Mesodermal cell (in vitro differentiated cells): ENCODE measurements at regions not wholly inside any gene's neighbourhood (a gene's known extent, or its start where the extent isn't known, plus 50 kb on each side); places are given as distances from the start of the nearest gene placed in this dataset.
A peak's percentile ranks its signal among the peaks of the same experiment; 100 is the strongest.

Experiments used
- H3K27ac ChIP-seq: 2 replicates; pipeline ENCODE4 v1.7.0; 2013; ENCODE audit warnings: mild to moderate bottlenecking, low read depth, low read length, moderate library complexity; ENCODE audit not compliant: severe bottlenecking
- H3K36me3 ChIP-seq: 2 replicates; pipeline ENCODE4 v1.7.1; 2013; ENCODE audit warnings: mild to moderate bottlenecking, low read length, moderate library complexity; ENCODE audit not compliant: control insufficient read depth, insufficient read depth
- H3K4me1 ChIP-seq: one replicate; pipeline ENCODE4 v1.7.1; 2013; ENCODE audit warnings: mild to moderate bottlenecking, low read length; ENCODE audit not compliant: insufficient read depth, control insufficient read depth, poor library complexity, severe bottlenecking
- H3K4me3 ChIP-seq: 2 replicates; pipeline ENCODE4 v1.7.0; 2013; ENCODE audit warnings: low read length, control low read depth, mild to moderate bottlenecking; ENCODE audit not compliant: insufficient read depth, poor library complexity, severe bottlenecking; ENCODE audit errors: extremely low read depth
- H3K9me3 ChIP-seq: 2 replicates; pipeline ENCODE4 v1.7.1; 2013; ENCODE audit warnings: mild to moderate bottlenecking, low read length, moderate library complexity; ENCODE audit not compliant: control insufficient read depth
- WGBS, 2 experiments: methylation state at CpG; one replicate each; pipeline ENCODE4 v1.1.5; 2013; ENCODE audit warnings: missing lambda C conversion rate in 2 of 2; ENCODE audit not compliant: insufficient coverage in 2 of 2; 5-methylcytosine and 5-hydroxymethylcytosine counted together

DNA sequence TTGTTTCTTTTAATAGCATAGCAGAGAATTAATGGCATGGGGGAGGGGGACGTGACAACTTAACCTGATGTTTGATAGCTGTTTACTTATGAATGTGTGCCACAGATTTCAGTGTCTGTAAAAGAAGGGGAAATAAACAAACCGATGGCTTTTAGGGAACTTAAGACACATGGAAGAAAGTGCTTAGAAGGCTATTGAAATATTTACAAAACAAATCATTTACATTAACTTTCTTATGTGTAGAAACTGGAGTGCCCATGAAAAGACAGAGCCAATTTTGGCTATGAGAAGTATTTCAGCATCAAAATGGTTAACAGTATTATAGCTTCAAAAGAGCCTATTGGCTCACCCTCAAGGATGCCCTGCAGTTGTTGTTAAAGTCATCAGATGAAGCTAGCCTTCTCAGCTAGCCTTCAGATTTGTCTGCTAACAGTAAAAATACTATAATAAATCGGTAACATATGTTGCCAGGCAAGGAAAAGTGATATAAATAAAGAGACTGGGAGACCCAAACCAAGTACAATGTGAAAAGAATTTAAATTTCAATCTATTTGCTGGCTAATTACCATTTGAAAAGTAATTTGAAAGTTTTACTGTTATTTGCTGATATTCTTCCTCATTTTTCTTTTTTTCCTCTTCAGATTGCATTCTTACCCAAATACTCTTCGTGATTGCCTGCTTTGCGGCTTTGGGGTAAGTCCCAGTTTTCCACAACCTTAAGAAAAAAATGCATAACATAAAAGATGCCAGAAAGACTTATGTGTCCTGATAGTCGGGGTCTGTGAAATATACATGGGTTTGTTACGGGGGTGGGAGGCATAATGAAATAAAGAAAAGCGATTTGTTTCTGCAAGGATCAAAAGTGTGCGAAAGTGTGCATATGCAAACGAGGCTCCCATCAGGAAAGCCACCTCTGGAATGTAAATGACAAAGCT, 256.4 kb downstream of the MEIS1 start:
- WGBS, 2 experiments: 29 to 37% methylated on average over 4 of the region's 10 CpGs
- Histone ChIP-seq H3K27ac (no peak overlapping the region), H3K9me3 (no peaks in the 10 kb centered on the region), H3K4me1 (no peaks in the 10 kb centered on the region), H3K36me3 (no peaks in the 10 kb centered on the region), H3K4me3 (no peak overlapping the region)

DNA sequence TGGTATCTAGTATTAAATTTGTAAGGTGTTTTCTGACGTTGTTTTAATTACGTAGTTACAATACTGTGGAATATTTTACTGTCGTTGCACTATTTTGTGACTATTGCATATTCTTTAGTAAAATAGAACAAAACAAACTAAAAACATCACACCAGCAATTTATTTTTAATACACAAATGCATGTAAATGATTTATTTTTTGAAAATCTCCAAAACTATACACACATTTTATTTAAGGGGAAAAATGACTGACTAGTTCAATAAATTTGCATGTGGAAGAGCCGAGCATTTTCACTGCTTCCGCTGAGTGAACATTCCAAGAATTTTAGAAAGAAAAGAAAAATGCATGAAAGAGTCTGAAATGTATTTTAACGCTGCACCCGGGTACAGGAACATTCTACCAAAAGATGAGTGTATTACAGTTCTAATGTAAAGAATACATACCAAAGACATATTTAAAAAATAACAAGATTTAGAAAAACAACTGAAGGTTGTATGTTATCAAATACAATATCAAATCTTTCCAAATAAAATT, 257.7 kb downstream of the MEIS1 start:
- no peaks in the 10 kb centered on the region for H3K4me1 ChIP-seq
- H3K4me3 ChIP-seq: no peak overlapping the region
- WGBS, 2 experiments: no CpG with 5 or more reads among the region's 7 CpGs
- no peak overlapping the region for H3K27ac ChIP-seq
- no peaks in the 10 kb centered on the region for H3K9me3 ChIP-seq
- H3K36me3 ChIP-seq: no peaks in the 10 kb centered on the region

GRCh38 chr2:66693076-66693965, 258.4 kb downstream of the MEIS1 start:
- no peak overlapping the region for H3K4me3 ChIP-seq
- no peaks in the 10 kb centered on the region for H3K4me1 ChIP-seq
- H3K36me3 ChIP-seq: no peaks in the 10 kb centered on the region
- H3K27ac ChIP-seq: peak overlapping the region; percentile 33
- WGBS, 2 experiments: 66 to 89% methylated on average over 1 to 2 of the region's 4 CpGs
- no peaks in the 10 kb centered on the region for H3K9me3 ChIP-seq

- WGBS, 2 experiments: 95% methylated on average over 2 of the region's 4 CpGs; no CpG with 5 or more reads in 1 of the 2 experiments
- Histone ChIP-seq H3K4me1 (no peaks in the 10 kb centered on the region), H3K4me3 (no peak overlapping the region), H3K27ac (no peak overlapping the region), H3K9me3 (no peaks in the 10 kb centered on the region), H3K36me3 (no peaks in the 10 kb centered on the region)
Observed at GRCh38 chr2:66694087-66694860, 259.3 kb downstream of the MEIS1 start.

DNA sequence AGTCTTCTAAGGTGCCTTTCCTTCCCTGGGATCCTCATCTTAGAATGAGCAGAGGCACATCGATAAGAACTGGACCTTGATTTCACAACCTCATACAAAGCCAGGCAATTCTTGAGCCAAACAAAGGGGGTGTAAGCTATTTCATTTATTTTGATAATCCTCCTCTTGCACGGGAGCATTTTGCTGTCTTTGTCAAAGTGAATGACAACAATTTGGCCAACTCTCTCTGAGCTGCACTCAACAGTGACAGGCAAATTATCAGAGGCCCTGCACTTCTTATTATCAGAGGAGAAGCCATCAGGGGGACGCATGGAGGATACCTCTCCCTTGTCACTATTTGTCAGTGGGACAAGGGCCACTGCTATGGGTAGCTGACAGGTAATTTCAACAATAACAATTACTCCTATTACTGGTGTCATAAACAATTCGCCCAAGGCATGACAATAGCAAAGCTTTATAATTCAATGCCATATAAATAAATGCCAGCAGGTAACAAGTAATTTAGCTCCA, 260.4 kb downstream of the MEIS1 start:
- Histone ChIP-seq H3K4me1 (no peaks in the 10 kb centered on the region), H3K27ac (no peak overlapping the region), H3K9me3 (no peaks in the 10 kb centered on the region), H3K36me3 (no peaks in the 10 kb centered on the region), H3K4me3 (no peak overlapping the region)
- WGBS, 2 experiments: 83 to 88% methylated on average over 1 of the region's 4 CpGs

DNA sequence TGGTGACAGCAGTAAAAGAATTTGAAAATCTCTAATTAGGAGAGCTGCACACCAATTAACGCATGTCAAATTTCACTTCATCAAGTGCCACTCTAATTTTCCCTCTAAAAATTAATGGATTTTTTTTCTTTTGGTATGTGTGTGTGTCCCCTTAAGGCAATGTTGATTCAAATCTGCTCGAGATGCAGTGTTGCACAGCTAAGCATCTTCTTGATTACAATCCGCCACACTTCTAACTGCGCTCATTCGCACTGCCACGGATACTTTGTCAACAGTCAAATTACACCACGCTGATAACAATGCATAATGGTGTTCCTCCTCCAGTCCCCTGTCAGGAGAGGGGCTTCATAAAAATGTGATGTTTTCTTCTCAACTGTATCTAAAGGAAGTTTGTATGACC, 261.4 kb downstream of the MEIS1 start:
- Histone ChIP-seq H3K4me1 (no peaks in the 10 kb centered on the region), H3K9me3 (no peaks in the 10 kb centered on the region), H3K4me3 (no peak overlapping the region), H3K36me3 (no peaks in the 10 kb centered on the region), H3K27ac (no peak overlapping the region)
- WGBS, 2 experiments: 86% methylated on average over 5 of the region's 7 CpGs; no CpG with 5 or more reads in 1 of the 2 experiments

GRCh38 chr2:66696886-66697285, 262.0 kb downstream of the MEIS1 start:
- Histone ChIP-seq H3K4me3 (no peak overlapping the region), H3K36me3 (no peaks in the 10 kb centered on the region), H3K27ac (no peak overlapping the region), H3K9me3 (no peaks in the 10 kb centered on the region), H3K4me1 (no peaks in the 10 kb centered on the region)
- WGBS, 2 experiments: no CpG with 5 or more reads among the region's 4 CpGs

DNA sequence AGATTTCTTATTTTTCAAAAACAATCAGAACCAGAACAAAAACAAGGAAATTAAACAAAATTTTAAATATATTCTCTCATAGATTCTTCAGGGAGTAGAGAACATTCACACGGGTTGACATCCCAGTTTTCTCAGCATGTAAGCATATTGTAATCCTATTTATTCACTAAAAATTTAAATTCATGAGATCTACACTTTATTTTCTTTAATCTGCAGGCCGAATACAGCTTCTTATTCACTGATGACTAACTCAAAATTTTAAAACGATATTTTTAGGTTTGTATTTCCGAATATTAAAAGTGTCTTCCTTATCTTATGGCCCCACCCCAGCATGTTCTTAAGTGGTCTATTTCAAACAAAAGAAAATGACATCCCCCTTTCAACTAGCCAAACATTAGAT, 262.4 kb downstream of the MEIS1 start:
- no peaks in the 10 kb centered on the region for H3K9me3 ChIP-seq
- no peaks in the 10 kb centered on the region for H3K36me3 ChIP-seq
- 66% methylated on average over 3 of the region's 4 CpGs; no CpG with 5 or more reads in 1 of the 2 experiments for WGBS, 2 experiments
- no peak overlapping the region for H3K4me3 ChIP-seq
- H3K4me1 ChIP-seq: no peaks in the 10 kb centered on the region
- no peak overlapping the region for H3K27ac ChIP-seq

DNA sequence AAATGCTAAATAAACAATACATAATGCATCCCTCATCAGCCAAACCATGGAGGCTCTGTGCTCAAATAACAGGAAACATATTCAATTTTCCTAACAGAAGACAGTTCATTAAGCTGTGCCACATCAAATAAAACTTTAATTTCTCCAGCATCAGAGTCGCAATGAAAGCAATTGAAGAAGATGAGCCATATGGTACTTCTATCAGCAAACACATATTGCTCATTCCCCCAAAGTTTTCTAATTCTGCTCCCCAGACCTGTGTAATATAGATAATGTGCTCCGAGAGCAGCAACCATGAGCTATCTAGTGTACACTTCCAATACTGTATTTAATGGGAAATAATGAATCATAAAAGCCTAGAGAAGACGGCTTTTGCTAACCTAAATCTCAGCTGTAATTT, 263.2 kb downstream of the MEIS1 start:
- H3K36me3 ChIP-seq: no peaks in the 10 kb centered on the region
- H3K27ac ChIP-seq: no peak overlapping the region
- WGBS, 2 experiments: 90% methylated on average over 2 of the region's 3 CpGs; no CpG with 5 or more reads in 1 of the 2 experiments
- H3K4me3 ChIP-seq: no peak overlapping the region
- H3K4me1 ChIP-seq: no peaks in the 10 kb centered on the region
- H3K9me3 ChIP-seq: no peaks in the 10 kb centered on the region
